ENCODE measurements at regions not wholly inside any gene's neighbourhood (a gene's known extent, or its start where the extent isn't known, plus 50 kb on each side); places are given as distances from the start of the nearest gene placed in this dataset.

DNA sequence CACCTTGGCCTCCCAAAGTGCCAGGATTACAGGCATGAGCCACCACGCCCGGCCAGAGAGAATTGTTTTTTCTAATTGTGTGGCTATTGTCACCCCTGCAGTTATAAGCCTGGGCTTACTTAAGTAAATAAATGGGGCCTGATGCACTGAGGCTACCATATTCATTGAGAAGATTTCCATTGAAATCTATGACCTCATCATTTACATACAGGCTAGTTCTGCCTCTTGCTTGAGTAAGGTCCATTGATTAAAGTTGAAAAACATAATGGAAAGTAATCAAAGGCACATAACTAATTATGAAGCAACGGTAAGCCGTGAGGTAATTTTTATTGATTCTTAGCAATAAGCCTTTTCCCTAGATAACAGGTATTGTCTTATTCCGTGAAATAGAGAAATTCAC, 788.9 kb downstream of the ADGRL2 start:
- DNase-seq (ENCODE audit: low read depth): no peak
- no peak overlapping the region for H3K4me3 ChIP-seq (ENCODE audit: control insufficient read depth, low read depth, low read length)
- no peak for TF ChIP-seq CTCF (conservative IDR thresholded peaks at IDR 0.05; ENCODE audit: control insufficient read depth, insufficient read depth, low read depth, low read length)

GRCh38 chr1:82587371-82587770, 786.6 kb downstream of the ADGRL2 start:
- no peak overlapping the region for H3K4me3 ChIP-seq (ENCODE audit: control insufficient read depth, low read depth, low read length)
- TF ChIP-seq CTCF (conservative IDR thresholded peaks at IDR 0.05; ENCODE audit: control insufficient read depth, insufficient read depth, low read depth, low read length): no peak
- DNase-seq (ENCODE audit: low read depth): no peak

GRCh38 chr1:82586473-82586872, 785.7 kb downstream of the ADGRL2 start:
- H3K4me3 ChIP-seq (ENCODE audit: control insufficient read depth, low read depth, low read length): no peak overlapping the region
- TF ChIP-seq CTCF (conservative IDR thresholded peaks at IDR 0.05; ENCODE audit: control insufficient read depth, insufficient read depth, low read depth, low read length): no peak

DNA sequence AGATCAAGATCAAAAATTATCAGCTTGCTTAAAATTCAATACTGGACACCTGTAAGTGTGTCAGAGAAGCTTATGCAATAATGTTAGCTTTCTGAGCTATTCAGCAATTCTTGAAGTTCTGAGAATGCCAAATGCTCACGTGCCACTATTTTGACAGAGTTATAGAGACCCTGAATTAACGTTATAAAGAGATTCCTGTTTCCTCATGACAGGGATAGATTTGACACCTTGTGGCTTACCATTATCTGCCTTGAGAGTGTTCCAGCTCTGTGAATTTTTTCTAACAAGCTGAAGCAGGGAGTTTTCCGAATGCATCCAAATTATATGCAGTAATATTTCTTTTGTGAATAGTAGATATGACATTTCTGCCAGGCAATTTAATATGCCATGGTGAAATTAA, 781.6 kb downstream of the ADGRL2 start:
- no peak for DNase-seq (ENCODE audit: low read depth)
- no peak overlapping the region for H3K4me3 ChIP-seq (ENCODE audit: control insufficient read depth, low read depth, low read length)
- TF ChIP-seq CTCF (conservative IDR thresholded peaks at IDR 0.05; ENCODE audit: control insufficient read depth, insufficient read depth, low read depth, low read length): no peak

More at GRCh38 chr1:82586473-82586872, 785.7 kb downstream of the ADGRL2 start:
- DNase-seq (ENCODE audit: low read depth): peak; percentile 23

DNA sequence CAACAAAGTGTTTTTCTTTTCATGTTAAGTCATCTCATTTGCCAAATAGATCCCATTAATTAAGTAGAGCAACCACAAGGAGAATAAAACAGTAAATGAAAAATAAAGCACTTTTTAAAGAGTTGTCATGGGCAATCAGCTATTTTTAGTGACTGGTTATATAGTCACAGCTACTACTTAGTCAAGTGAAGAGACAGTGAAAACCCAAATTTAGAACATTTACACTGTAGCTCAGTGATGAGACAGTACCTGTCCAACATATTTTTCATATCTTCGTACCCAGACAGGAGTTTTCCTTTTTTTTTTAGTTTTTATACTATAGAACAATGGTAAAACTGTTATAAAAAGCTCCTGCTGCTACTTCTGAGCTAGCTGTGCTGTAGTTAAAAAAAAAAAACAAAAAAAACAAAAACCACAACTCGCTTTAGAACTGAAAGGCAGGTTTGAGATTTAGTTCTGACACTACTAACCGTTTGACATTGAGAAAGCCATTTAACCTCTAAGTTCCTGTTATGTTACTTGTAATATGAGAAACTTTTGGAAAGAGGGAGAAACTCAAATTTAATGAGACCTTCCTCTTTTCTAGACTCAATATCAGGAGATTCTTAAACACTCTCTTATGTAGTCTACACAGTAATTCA, 777.5 kb downstream of the ADGRL2 start:
- no peak for DNase-seq (ENCODE audit: low read depth)
- H3K4me3 ChIP-seq (ENCODE audit: control insufficient read depth, low read depth, low read length): no peak overlapping the region
- no peak for TF ChIP-seq CTCF (conservative IDR thresholded peaks at IDR 0.05; ENCODE audit: control insufficient read depth, insufficient read depth, low read depth, low read length)

GRCh38 chr1:82567348-82567747, 766.6 kb downstream of the ADGRL2 start:
- TF ChIP-seq CTCF (conservative IDR thresholded peaks at IDR 0.05; ENCODE audit: control insufficient read depth, insufficient read depth, low read depth, low read length): no peak
- no peak for DNase-seq (ENCODE audit: low read depth)
- no peak overlapping the region for H3K4me3 ChIP-seq (ENCODE audit: control insufficient read depth, low read depth, low read length)

GRCh38 chr1:82565546-82565945, 764.8 kb downstream of the ADGRL2 start:
- H3K4me3 ChIP-seq (ENCODE audit: control insufficient read depth, low read depth, low read length): no peak overlapping the region
- no peak for TF ChIP-seq CTCF (conservative IDR thresholded peaks at IDR 0.05; ENCODE audit: control insufficient read depth, insufficient read depth, low read depth, low read length)
- peak; percentile 66 for DNase-seq (ENCODE audit: low read depth)
